ENCODE measurements at regions not wholly inside any gene's neighbourhood (a gene's known extent, or its start where the extent isn't known, plus 50 kb on each side); places are given as distances from the start of the nearest gene placed in this dataset.

- no peak for TF ChIP-seq CTCF (IDR thresholded peaks at IDR 0.05; ENCODE audit: low read depth, low read length, poor library complexity, severe bottlenecking)
- no peak for TF ChIP-seq EZH2phosphoT487 (IDR thresholded peaks at IDR 0.05; ENCODE audit: borderline replicate concordance, low read length)
These were observed 278.7 kb upstream of the KCNMB2 start for GRCh38 chr3:178257491-178257890.
